ENCODE measurements at regions not wholly inside any gene's neighbourhood (a gene's known extent, or its start where the extent isn't known, plus 50 kb on each side); places are given as distances from the start of the nearest gene placed in this dataset.
"Not testable (repeated sequence)": the region's sequence is repeated elsewhere in the genome, so short reads cannot be mapped to it uniquely, and the experiment has no call there.

DNA sequence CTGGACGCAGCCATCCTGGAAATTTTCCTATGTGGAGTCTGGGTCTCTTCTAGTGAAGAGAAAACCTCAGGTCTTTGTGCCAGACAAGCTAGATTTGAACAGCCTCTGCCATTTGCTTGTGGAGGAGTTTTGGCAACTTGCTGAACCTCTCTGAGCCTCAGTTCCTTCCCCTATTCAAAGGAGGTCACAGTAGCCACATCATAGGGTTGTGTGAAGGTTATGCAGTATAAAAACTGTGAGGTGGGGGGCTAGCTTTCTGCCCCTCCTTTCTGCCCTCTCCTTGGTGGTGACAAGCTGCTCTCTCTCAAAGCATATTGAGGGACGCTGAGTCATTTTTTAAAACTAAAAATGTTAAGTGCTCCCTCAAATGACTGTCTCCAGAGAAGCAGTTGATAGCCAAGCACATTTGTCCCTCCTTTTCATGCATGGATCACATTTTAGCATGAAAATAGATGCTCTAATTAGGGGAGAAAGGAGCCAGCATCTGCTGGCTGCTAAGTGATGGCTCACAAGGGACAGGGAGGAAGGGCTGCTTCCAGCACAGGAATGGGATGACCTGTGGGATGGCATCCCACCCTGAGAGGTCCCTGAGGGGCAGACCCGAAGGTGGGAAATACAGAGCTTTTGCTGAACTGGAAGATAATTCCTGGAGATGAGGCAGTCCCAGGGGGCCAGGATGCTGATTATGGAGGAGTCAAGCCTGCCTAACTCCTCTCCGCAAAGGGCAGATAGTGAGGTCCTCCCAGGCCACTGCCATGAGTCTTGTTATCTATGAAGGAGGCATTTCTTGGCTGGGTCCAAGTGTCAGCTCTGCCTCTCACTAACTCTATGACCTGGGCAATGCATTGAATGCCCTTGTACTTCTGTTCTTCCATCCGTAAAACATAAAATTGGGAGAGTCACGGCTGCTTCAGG is 218.8 kb downstream of the RAB11FIP4 start:
- DNase-seq: peak; percentile 52

DNA sequence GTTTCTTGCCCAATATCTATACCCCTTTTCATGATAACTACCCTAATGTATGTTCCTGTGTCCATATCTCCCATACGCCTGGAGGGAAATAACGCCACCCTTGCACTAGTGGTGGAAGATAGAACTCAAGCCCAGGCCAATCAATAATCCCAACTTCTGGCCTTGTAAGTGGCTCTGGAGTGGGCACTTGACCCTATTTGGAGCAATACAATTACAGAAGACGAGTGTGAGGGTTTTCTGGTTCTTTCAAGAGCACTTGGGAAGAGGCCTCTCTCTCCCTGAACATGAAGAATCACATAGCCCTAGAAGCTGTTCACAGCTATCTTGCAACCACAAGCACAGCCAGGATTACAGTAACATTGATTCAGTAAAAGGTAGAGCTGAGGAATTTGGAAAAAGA is 217.9 kb downstream of the RAB11FIP4 start:
- DNase-seq: no peak

DNA sequence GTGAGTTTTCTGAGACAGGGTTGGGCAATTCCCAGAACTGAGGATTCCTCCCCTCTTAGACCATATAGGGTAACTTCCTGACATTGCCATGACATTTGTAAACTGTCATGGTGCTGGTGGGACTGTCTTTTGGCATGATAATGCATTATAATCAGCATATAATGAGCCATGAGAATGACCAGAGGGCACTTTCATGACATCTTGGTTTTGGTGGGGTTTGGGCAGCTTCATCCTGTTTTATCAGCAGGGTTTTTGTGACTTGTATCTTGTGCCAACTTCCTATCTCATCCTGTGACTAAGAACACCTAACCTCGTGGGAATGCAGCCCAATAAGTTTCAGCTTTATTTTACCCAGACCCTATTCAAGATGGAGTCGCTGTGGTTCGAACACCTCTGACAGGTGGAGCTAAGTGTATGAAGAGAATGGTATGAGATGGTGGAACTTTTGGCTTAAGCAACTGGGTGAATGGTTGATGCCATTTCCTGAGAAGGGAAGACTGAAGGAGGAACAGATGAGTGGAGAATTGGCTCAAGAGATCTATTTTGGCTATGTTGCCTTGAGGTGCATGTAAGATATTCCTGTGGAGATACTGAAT is 217.3 kb downstream of the RAB11FIP4 start:
- no peak for DNase-seq

DNA sequence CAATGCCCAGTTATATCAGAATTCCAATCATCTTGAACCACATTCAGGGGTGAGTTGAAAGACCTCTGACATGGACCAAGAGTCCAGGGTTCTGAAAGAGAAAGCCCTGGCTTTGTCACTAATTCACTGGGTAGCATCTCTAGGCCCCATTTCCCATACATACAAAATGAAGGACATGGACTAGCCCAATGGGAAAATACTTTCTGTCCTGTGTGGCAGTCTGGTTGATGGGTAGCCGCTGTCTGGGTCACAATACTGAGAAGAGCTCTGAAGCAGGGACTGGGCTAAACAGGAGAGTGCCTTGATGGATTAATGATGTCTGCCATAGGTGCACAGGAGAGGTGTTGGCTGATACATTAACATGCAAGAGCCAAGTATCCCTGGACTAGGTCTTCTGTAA is 214.3 kb downstream of the RAB11FIP4 start:
- no peak for DNase-seq

DNA sequence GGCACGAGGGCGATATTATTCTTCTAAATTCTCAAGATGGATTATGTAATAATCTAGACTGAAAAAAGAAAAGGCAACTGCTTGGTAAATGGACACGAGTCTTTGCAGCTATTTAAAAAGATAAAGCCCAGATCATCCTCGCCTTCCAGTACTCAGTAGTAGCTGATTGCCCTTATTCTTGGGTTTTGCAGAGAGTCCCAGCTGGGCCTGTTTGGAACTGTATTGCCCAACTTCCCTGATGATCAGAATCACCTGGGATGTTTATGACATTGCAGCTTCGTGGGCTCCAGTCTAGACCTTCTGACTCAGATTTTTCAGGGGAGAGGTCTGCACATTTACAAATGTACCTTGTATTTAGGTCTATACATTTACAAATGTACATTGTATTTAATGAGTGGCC is 213.5 kb downstream of the RAB11FIP4 start:
- no peak for DNase-seq

DNA sequence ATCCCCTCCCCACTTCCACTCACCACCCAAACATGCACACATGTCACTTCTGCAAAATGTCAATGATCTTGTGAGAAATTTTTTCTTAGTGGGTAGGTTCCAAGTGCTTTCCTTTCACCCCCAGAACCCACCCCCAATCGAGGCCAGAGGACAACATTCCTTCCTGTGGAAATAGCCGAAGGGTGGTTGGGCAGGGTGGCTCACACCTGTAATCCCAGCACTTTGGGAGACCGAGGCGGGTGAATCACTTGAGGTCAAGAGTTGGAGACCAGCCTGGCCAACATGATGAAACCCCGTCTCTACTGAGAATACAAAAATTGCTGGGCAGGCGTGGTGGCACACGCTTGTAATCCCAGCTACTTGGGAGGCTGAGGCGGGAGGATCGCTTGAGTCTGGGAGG is 208.7 kb downstream of the RAB11FIP4 start:
- not testable (repeated sequence) for DNase-seq

DNA sequence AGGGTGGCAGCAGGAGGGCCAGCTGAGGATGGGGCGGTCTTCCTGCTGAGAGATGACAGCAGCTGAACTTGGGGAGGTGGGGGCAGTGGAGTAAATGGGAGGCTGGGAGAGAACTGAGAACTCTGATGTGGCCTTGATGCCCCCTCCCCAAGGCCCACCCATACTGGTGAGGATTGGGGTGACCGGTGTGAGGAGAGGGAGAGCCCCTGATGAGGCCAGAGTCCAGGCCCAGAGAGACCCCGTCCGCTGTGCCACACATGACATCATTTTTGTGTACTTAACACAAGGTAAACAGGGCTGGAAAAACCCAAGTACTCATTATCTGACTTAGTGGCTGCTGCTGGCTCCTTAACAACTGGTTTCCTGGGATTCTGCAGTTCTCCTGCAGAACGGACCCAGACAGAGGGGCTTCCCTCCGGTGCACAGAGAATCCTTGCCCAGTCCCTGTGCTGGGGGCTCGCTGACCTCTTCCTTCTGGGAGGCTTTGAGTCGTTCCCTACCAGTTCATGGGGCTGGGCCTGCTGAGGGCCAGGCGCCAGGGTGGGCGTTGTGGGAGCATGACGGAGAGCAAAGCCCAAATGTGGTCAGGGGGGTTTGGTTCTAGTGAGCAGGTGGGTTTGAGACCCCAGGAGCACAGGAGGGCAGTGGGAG is 207.6 kb downstream of the RAB11FIP4 start:
- DNase-seq: no peak

DNA sequence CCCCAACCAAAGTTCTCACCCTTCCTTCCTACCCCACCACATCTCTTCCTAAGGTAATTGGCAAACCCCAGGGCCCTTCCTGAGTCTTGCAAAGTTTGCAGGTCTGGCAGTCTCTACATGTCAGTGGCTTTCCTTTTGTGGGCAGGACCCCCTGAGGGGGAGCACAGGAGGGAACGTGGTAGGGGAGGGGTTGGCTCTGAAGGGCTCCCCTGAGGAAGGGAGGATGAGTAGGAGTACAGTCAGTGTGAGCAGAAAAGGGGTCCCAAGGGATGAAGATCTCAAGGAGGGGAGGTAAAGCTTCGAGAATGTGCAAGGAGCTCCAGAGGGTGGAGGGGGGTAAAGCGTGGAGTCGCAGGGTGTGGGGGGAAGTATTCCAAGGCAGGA is 206.9 kb downstream of the RAB11FIP4 start:
- no peak for DNase-seq

DNA sequence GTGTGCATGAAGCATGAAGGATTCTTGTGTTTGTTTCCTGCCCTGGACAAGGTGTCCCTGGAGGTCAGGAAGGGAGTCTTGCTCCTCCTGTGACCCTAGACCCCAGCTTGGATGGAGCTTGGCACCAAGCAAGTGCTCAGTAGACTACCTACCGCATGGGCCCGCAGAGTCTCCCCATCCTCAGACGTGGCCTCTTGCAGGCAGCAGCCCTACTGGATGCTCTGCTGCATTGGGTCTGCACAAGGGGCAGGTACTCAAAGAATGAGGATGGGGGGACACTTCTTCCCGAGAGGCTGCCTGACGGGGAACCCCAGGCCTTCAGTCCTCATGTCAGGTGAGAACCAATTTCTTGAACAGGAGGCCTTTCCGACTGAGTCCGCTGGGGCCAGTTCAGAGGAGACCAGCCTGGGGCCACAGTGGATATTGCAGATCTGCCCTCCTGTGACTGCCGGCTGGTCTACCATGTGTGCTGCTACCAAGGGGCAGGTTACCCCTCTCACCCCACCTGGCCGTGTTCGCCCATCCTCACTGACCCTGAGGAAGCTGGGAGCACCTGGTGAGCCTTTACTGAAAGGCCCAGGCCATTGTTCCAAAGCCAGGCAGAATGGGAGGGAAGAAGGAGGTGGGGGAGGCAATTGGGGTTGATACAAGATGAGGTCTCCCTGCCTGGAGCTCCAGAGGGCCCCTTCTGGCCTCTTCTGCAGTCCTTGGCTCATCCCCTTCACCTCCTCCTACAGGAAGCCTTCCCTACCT is 206.3 kb downstream of the RAB11FIP4 start:
- DNase-seq: no peak

DNA sequence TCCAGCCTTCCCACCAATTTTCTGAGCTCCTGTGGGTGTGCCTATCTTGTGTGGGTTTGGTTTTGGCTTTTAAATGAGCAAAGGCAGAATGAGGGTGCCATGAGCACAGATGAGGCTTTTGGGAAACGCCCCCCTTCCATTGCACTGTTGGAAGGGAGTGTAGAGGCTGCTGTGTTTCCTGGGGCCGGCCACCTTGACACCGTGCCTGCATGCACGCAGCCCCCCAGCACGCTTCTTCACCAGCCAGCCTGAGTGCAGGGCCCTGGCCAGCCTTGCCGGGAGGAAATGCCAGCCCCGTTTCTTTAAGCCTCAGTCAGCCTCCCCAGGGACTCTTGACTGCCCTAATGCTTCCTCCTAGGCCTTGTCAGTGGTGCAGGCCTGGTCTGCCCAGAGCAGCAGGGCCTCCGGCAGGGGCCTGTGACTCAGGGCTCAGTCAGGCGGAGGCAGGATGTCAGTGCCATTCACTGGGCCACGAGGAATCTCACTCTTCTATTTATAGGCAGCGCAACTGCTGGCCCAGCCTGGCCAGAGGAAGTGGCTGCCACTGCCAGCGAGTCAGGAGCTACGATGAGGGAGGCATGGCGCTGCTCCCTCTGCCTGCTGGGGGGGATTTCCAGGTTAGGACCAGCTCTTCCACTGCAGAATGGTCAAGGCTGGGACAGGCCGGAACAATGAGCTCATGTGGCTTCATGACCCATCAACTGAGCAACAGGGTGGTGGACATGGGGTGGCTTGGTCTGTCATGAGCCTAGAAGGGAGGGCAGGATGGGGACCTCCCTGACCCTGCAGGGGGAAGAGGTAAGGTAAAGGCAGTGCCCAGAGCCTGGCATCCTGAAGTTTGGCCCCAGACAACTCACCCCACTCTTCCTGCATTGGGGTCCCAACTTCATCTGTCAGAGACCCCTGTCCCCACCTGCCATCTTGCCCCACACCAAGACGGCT is 205.2 kb downstream of the RAB11FIP4 start:
- DNase-seq: no peak

DNA sequence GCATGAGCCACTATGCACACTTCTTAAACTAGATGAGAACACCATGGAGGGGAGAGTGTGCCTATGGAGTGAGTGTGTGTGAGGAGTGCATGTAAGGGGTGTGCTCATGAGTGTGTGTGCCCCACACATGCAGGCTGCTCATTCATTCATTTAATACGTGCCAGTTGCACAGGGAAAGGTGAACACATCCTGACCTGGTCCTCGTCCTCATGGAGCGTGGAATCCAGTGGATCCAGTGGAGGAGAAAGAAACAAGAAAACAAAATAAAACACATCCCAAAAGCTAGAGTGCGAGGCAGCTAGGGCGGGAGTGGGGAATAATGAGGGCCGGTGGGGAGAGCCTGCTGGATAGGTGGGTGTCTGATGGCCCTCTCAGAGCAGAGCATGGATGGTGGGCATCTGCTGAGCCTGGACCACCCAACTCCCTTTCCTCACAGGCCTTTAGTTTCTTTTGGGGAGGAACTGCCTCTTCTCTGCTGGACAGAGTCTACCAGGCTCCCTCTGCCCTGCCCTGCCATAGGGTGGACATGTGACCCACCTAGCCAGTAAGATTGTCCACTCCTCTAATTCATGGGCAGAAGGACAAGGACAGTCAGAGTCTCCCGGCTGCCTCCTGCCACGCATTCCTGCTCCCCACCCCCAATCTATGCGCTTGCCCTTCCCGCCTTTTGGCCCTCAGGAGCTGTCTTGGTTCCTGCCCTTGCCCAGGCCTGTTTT is 204.3 kb downstream of the RAB11FIP4 start:
- DNase-seq: no peak

DNA sequence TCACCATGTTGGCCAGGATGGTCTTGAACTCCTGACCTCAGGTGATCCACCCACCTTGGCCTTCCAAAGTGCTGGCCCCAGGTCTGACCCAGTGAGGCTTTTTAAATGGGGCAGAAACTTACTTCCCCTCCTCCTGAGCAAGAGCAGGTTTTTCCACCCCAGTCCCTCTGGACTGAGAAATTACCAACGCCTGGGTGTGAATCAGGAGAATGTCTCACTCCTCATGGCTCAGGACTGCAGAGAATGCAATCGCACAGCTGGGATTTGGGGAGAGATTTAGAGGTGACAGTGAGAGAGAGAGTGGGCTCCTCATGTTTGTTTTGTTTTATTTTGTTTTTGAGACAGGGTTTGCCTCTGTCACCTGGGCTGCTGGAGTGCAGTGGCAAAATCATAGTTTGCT is 203.6 kb downstream of the RAB11FIP4 start:
- no peak for DNase-seq

DNA sequence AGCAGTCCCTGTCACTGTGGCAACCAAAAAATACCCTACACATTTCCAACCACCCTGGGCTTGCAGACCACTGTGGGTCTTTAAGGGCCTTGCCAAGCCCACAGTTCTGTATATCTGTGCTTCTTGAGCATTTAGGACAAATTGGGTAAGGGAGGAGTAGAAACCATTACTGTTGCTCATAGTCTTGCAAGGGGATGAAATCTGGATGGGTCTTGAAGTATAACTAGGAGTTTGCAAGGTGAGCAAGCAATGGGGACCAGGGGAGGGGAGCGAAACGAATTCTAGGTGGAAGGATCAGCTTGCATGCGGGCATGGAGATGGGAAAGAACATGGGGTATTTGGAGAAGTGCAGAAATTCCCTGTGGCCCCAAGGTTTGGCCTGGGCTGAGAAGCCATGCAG is 202.9 kb downstream of the RAB11FIP4 start:
- DNase-seq: no peak

DNA sequence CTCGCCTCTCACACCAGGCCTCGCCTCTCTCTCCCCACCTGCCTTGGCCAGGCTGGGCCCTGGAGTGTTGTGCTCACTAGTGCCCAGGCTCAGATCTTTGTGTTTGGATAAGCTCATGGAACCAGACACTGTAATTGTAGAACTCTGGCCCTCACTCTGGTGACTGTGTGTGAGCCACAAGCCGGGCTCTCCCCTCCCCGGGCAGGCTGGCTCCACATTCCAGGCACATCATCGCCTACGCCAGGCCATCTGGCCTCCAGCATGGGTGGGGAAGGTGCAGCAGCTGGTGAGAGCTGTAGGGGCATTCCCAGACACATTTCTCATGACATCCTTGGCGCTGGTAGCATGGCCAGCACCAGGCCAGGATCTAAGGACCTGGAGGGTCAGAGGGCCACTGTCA is 202.3 kb downstream of the RAB11FIP4 start:
- DNase-seq: peak; percentile 84

DNA sequence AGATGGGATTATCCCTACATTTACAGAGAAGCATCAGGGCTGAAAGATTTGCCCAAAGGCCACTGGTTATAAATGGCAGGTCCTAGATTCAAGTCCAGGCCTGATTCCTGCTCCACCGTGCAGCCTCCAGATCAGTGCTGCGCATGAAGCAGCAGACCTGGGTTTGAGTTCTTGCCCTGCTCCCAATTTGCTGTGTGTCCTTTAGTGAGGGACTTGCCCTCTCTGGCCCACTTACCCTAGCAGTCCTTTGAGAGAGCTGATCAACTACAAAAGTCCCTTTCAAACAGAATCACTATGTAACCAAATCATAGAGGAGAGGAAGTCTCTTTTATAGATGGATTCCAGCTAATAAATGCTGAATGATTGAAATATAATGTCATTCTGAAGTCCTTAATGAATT is 200.4 kb downstream of the RAB11FIP4 start:
- DNase-seq: no peak

DNA sequence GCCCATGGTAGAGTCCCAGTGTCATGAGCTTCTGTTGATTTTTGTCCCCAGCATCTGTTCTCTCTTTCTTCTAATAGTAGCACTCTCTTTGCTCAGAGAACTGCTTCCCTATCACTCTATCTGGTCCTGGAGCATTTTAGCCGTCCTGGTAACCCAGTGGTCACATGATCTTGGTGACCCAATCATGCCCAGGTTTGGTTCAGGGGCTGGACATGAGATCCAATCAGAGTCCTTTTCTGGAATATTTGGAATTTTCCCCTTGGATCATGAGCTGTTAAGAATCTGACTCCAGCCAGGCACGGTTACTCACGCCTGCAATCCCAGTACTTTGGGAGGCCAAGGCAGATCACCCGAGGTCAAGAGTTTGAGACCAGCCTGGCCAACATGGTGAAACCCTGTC is 197.0 kb downstream of the RAB11FIP4 start:
- no peak for DNase-seq

DNA sequence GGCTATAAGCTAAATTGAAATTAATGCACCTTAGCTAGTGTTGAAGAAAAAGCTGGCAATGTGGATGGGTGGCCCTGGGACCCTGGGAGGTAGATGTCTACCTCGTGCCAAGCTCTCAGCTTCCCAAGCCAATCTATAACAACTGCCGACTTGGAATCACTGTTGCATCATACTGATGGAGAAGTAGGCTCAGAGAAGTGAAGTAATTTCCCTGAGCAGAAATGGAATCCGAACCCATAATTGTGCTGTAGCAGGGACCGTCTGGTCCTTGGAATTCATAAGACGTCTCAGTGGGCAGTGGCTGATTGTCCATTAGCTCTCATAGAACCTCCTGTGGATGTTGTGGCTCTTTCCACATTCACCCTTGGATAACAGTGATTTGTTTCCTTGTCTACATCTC is 196.6 kb downstream of the RAB11FIP4 start:
- no peak for DNase-seq
